Ovary (tissue), 7 donors: ENCODE measurements at regions not wholly inside any gene's neighbourhood (a gene's known extent, or its start where the extent isn't known, plus 50 kb on each side); places are given as distances from the start of the nearest gene placed in this dataset.

ENCODE experiments used
- DNase-seq, 5 donors: peaks; one replicate each; pipeline ENCODE4 v3.0.0-alpha.2; 2019 to 2020
- H3K27ac ChIP-seq, 2 donors: fragments of 200-600 bp; one replicate each; pipeline versions ENCODE4 v1.5.1 to v1.8.0; 2019 to 2022
- H3K27me3 ChIP-seq: fragments of 200-600 bp; one replicate; pipeline ENCODE4 v1.8.0; 2022
- H3K36me3 ChIP-seq: fragments of 200-600 bp; sonication (generic); one replicate; pipeline ENCODE4 v1.5.1; 2019
- H3K4me1 ChIP-seq: one replicate; pipeline ENCODE4 v1.8.1; 2013; ENCODE audit warnings: mild to moderate bottlenecking, moderate library complexity; ENCODE audit not compliant: insufficient read depth
- H3K4me3 ChIP-seq: fragments of 200-600 bp; sonication (generic); one replicate; pipeline ENCODE4 v1.5.1; 2017
- H3K9me3 ChIP-seq, 2 donors: fragments of 200-600 bp in 1 of 2; sonication (generic) in 1 of 2; one replicate each; pipeline versions ENCODE4 v1.5.1 to v1.8.1; 2013 to 2019; ENCODE audit warnings: mild to moderate bottlenecking in 1 of 2, moderate library complexity in 1 of 2
- EP300 ChIP-seq: sonication (generic); formaldehyde crosslinking; IDR thresholded peaks from one replicate; pipeline ENCODE4 v1.6.1; 2017; ENCODE audit warnings: antibody characterized with exemption
- POLR2A ChIP-seq: fragments of 450-650 bp; IDR thresholded peaks from one replicate; pipeline ENCODE4 v1.6.1; 2017; ENCODE audit warnings: antibody characterized with exemption, mild to moderate bottlenecking, moderate library complexity
- WGBS, 3 donors: extraction: QIAGEN DNeasy Blood & Tissue Kit in 1 of 3; methylation state at CpG; one replicate each; pipeline versions ENCODE4 v1.1.5 to v1.1.7; 2013 to 2017; 5-methylcytosine and 5-hydroxymethylcytosine counted together
- intact Hi-C, 4 donors: fragments of 100-400 bp; cut with DNase I; formaldehyde crosslinking; loops; one replicate each; pipeline versions ENCODE4 v1.11.0 to v1.15.1; 2022 to 2023
- TF ChIP-seq, protein P1 (sequence below), 3 donors: fragments of 450-650 bp in 2 of 3; fragments of 200-600 bp in 1 of 3; IDR thresholded peaks; one replicate each; pipeline versions ENCODE4 v1.5.1 to v1.8.0; 2016 to 2022; ENCODE audit warnings: antibody characterized with exemption in 3 of 3, mild to moderate bottlenecking in 1 of 3
- donor health status: DM: no; HTN: no; CAD: no; lungs with moderate emphysema.
- donor health status: DM: no; HTN: no; CAD: no.
- donor health status: Bipolar disorder and iron deficiency.
- donor health status: DM: no; HTN: no; CAD: no.
- donor health status: DM: yes; HTN: yes; CAD: no.

GRCh38 chr2:234587341-234588053, 90.6 kb upstream of the ARL4C start:
- Histone ChIP-seq H3K36me3 (no peaks in the 10 kb centered on the region), H3K27ac (no peak overlapping the region), H3K9me3 (no peaks in the 10 kb centered on the region), H3K4me3 (no peak overlapping the region), H3K4me1 (no peaks in the 10 kb centered on the region), H3K27me3 (no peaks in the 10 kb centered on the region)
- 78 to 85% (median 78%) methylated on average over 6 of the region's 6 CpGs for WGBS, 3 donors
- TF ChIP-seq POLR2A (no peak), EP300 (no peak)
- TF ChIP-seq, protein P1, sequence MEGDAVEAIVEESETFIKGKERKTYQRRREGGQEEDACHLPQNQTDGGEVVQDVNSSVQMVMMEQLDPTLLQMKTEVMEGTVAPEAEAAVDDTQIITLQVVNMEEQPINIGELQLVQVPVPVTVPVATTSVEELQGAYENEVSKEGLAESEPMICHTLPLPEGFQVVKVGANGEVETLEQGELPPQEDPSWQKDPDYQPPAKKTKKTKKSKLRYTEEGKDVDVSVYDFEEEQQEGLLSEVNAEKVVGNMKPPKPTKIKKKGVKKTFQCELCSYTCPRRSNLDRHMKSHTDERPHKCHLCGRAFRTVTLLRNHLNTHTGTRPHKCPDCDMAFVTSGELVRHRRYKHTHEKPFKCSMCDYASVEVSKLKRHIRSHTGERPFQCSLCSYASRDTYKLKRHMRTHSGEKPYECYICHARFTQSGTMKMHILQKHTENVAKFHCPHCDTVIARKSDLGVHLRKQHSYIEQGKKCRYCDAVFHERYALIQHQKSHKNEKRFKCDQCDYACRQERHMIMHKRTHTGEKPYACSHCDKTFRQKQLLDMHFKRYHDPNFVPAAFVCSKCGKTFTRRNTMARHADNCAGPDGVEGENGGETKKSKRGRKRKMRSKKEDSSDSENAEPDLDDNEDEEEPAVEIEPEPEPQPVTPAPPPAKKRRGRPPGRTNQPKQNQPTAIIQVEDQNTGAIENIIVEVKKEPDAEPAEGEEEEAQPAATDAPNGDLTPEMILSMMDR (IDR thresholded peaks at IDR 0.05): no peak
- DNase-seq: no peak
- intact Hi-C loops: no loop called here

- Histone ChIP-seq H3K9me3 (no peaks in the 10 kb centered on the region), H3K27me3 (no peaks in the 10 kb centered on the region), H3K4me3 (no peak overlapping the region), H3K27ac (no peak overlapping the region), H3K4me1 (no peaks in the 10 kb centered on the region), H3K36me3 (no peaks in the 10 kb centered on the region)
- no peak for DNase-seq
- intact Hi-C loops: no loop called here
- TF ChIP-seq, protein P1 (IDR thresholded peaks at IDR 0.05): no peak
- no peak for TF ChIP-seq EP300
- TF ChIP-seq POLR2A: no peak
- 84 to 92% (median 90%) methylated on average over 4 of the region's 4 CpGs for WGBS, 3 donors
Measured at GRCh38 chr2:234583331-234583730, 86.5 kb upstream of the ARL4C start.

DNA sequence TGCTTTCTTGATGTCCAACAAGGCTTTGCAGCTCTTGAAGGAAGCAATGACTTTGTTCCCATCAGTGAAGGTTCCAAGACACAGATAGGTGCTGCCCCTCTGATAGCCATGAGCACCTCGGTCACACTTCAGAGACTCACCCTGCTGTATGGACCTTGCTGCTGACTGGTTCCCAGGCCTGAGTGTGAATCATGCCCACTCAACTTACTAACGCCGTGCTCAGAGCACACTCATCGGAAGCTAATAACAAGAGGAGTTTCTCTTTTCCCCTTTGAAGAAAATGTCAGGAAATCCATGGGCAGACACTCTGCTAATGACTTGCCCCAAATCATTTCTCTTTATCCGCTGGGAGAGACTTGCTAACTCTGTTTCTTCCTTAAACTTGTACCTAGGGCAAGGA, 83.8 kb upstream of the ARL4C start:
- Histone ChIP-seq H3K27me3 (no peaks in the 10 kb centered on the region), H3K36me3 (no peaks in the 10 kb centered on the region), H3K27ac (no peak overlapping the region), H3K4me3 (no peak overlapping the region), H3K9me3 (no peaks in the 10 kb centered on the region), H3K4me1 (no peaks in the 10 kb centered on the region)
- intact Hi-C loops: no loop called here
- 90 to 93% (median 92%) methylated on average over 5 of the region's 5 CpGs for WGBS, 3 donors
- DNase-seq: no peak
- TF ChIP-seq POLR2A (no peak), EP300 (no peak)
- TF ChIP-seq, protein P1 (IDR thresholded peaks at IDR 0.05): no peak

DNA sequence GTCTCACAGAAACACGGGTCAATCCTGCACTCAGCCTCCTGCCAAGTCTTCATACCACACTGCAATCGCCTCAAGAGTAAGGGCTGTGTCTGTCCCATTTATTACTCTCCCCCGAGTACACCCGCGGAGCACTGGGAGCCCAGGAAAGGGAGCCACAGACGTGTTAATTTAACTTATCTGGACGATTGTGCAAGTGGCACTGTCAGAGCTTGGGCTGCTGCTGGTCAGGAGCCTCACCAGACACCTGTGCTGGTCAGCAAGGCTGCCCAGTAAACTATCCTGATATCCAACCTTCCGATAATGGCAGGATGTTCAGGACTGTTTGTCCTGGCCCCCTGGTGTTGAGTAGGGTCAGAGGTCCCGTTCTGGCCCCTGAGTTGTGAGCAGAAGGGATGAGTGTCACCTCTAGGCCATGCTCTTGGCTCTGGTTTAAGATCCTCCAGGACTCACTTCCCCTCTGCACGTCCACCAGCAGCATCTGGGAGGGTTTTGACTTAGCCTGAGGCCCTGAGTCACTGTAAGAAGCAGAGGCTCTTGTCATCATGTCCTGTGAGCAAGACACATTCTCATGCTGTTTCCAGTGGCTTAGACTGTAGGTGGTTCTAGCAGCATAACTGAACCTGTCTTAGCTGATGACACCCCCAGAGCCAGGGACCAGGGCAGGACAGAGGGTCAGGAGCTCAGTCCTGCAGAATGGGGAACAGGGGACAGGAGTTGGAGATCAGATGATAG, 82.5 kb upstream of the ARL4C start:
- H3K27ac ChIP-seq: no peak overlapping the region
- H3K9me3 ChIP-seq: no peaks in the 10 kb centered on the region
- WGBS, 3 donors: 81 to 91% (median 90%) methylated on average over 10 of the region's 10 CpGs
- no peak for DNase-seq
- no peaks in the 10 kb centered on the region for H3K36me3 ChIP-seq
- H3K27me3 ChIP-seq: no peaks in the 10 kb centered on the region
- no peak overlapping the region for H3K4me3 ChIP-seq
- TF ChIP-seq, protein P1 (IDR thresholded peaks at IDR 0.05): no peak
- TF ChIP-seq POLR2A (no peak), EP300 (no peak)
- intact Hi-C loops: no loop called here
- no peaks in the 10 kb centered on the region for H3K4me1 ChIP-seq
